ENCODE measurements at regions not wholly inside any gene's neighbourhood (a gene's known extent, or its start where the extent isn't known, plus 50 kb on each side); places are given as distances from the start of the nearest gene placed in this dataset.

GRCh38 chr9:126233175-126233574 lies 93.5 kb upstream of the MVB12B start:
- Histone ChIP-seq H2BK5ac (ENCODE audit: low read depth, low read length) (no peak overlapping the region), H3K23ac (ENCODE audit: insufficient read length) (no peak overlapping the region), H3K4me2 (ENCODE audit: insufficient read depth in 1 of 2, low read depth in 2 of 2, low read length in 2 of 2) (no peak overlapping the region), H3K27me3 (replicated peaks in 1 of 4; ENCODE audit: control insufficient read depth in 3 of 4, extremely low read depth in 1 of 4, insufficient read depth in 3 of 4, low read length in 3 of 4) (peaks cover 0 to 5% (median 0%) of the 10 kb centered on the region in 4 experiments; a peak in 1 of 7 replicates), H3K14ac (ENCODE audit: insufficient read length) (no peak overlapping the region), H2BK20ac (ENCODE audit: low read length) (no peak overlapping the region), H2BK120ac (replicated peaks; ENCODE audit: low read depth, low read length) (no peak overlapping the region), H3K4me1 (replicated peaks in 1 of 4; ENCODE audit: control insufficient read depth in 3 of 4, insufficient read depth in 4 of 4, low read length in 3 of 4) (peaks cover 0 to 3% (median 0%) of the 10 kb centered on the region in 4 experiments; a peak in 1 of 7 replicates), H3K79me2 (ENCODE audit: control insufficient read depth in 1 of 2, insufficient read depth in 2 of 2, low read length in 2 of 2) (no peaks in the 10 kb centered on the region), H4K8ac (ENCODE audit: extremely low read depth, insufficient read depth, low read length) (no peak overlapping the region), H3K9me3 (ENCODE audit: insufficient read depth in 2 of 2, low read depth in 1 of 2, low read length in 1 of 2) (no peaks in the 10 kb centered on the region), H3K4me3 (ENCODE audit: extremely low read depth in 1 of 4, insufficient read depth in 2 of 4, low read depth in 3 of 4, low read length in 4 of 4) (no peak overlapping the region), H4K5ac (ENCODE audit: insufficient read length, low read depth, low read length) (no peak overlapping the region), H2AFZ (ENCODE audit: low read length) (no peak overlapping the region), H3K4ac (replicated peaks; ENCODE audit: insufficient read length, low read depth, low read length) (no peak overlapping the region), H3K79me1 (ENCODE audit: low read depth, low read length) (no peaks in the 10 kb centered on the region), H4K20me1 (replicated peaks in 1 of 2; ENCODE audit: control insufficient read depth in 1 of 2, insufficient read depth in 2 of 2, low read length in 2 of 2) (no peaks in the 10 kb centered on the region), H2AK5ac (ENCODE audit: low read depth, low read length) (no peak overlapping the region), H3K56ac (replicated peaks; ENCODE audit: insufficient read length, low read depth, low read length) (no peak overlapping the region), H3K27ac (ENCODE audit: low read depth, low read length) (no peak overlapping the region), H2BK12ac (ENCODE audit: low read depth, low read length) (no peak overlapping the region), H3K18ac (ENCODE audit: extremely low read depth, low read length) (no peak overlapping the region), H4K91ac (replicated peaks; ENCODE audit: insufficient read length, low read length) (no peak overlapping the region), H2BK15ac (ENCODE audit: low read length) (no peak overlapping the region), H3K9ac (replicated peaks in 1 of 4; ENCODE audit: extremely low read depth in 1 of 4, low read depth in 3 of 4, low read length in 3 of 4) (no peak overlapping the region), H3K36me3 (ENCODE audit: control insufficient read depth in 2 of 4, insufficient read depth in 4 of 4, low read length in 3 of 4) (no peaks in the 10 kb centered on the region), H3K23me2 (ENCODE audit: low read depth, low read length) (0 out of 2 replicates have a peak, but pooled peaks cover 2% of the 10 kb centered on the region)
- ChIA-PET CTCF (ENCODE audit: partially characterized antibody) (interaction anchor here (0.6 to 1.6 kb wide), 3 partner anchors 166 to 825 kb away, joined by 3 to 5 read pairs (median 5); no protein-coding TSS in a partner anchor), POLR2A (ENCODE audit: partially characterized antibody) (no interaction called here)
- FAIRE-seq, result no peak
- DNase-seq (ENCODE audit: low read depth in 1 of 2, low spot score in 2 of 2), result no peak
- 86% methylated on average over 8 of the region's 9 CpGs; no CpG with 5 or more reads in 1 of the 2 experiments for WGBS, 2 experiments (ENCODE audit: extremely low coverage in 1 of 2, insufficient coverage in 1 of 2, insufficient read length in 1 of 2, insufficient replicate concordance in 2 of 2, low coverage in 1 of 2, low lambda C conversion rate in 2 of 2, missing lambda C conversion rate in 1 of 2)
- TF ChIP-seq SAP30 (IDR thresholded peaks at IDR 0.05; ENCODE audit: insufficient read depth, insufficient replicate concordance, low read length) (no peak), USF2 (IDR thresholded peaks at IDR 0.05; ENCODE audit: low read length) (no peak)
